ENCODE measurements at regions not wholly inside any gene's neighbourhood (a gene's known extent, or its start where the extent isn't known, plus 50 kb on each side); places are given as distances from the start of the nearest gene placed in this dataset.

DNA sequence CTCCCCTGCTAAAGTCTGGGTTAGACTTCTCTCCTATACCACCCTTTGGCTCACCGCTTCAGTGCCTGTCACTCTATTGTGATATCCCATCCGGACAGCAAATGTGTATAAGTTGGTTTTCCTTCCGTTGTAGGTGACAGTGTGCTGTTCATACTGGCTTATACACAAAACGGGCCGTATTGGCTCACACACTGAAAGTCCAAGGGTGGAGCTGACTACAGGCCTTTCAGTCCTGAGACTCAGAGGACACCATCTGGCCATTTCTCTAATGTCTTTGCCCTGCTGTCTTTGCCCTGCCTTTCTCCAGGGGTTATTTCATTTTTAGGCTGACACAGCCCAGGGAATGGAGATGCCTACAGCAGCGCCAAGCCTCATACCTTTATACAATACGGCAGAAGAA is 90.7 kb downstream of the URB2 start:
- intact Hi-C loops (cut with DNase I): no loop called here
- H3K36me3 ChIP-seq (replicated peaks in 1 of 2): no peaks in the 10 kb centered on the region
- H3K27ac ChIP-seq: no peak overlapping the region
- 87 to 95% (median 93%) methylated on average over 7 of the region's 7 CpGs for WGBS, 4 donors
- H3K4me3 ChIP-seq: no peak overlapping the region
- no peak for DNase-seq
- no peaks in the 10 kb centered on the region for H3K9me3 ChIP-seq (replicated peaks in 1 of 3)
- H3K27me3 ChIP-seq: no peaks in the 10 kb centered on the region
- TF ChIP-seq POLR2A (IDR thresholded peaks at IDR 0.05): no peak
- TF ChIP-seq, protein P1, sequence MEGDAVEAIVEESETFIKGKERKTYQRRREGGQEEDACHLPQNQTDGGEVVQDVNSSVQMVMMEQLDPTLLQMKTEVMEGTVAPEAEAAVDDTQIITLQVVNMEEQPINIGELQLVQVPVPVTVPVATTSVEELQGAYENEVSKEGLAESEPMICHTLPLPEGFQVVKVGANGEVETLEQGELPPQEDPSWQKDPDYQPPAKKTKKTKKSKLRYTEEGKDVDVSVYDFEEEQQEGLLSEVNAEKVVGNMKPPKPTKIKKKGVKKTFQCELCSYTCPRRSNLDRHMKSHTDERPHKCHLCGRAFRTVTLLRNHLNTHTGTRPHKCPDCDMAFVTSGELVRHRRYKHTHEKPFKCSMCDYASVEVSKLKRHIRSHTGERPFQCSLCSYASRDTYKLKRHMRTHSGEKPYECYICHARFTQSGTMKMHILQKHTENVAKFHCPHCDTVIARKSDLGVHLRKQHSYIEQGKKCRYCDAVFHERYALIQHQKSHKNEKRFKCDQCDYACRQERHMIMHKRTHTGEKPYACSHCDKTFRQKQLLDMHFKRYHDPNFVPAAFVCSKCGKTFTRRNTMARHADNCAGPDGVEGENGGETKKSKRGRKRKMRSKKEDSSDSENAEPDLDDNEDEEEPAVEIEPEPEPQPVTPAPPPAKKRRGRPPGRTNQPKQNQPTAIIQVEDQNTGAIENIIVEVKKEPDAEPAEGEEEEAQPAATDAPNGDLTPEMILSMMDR (IDR thresholded peaks at IDR 0.05): no peak
- H3K4me1 ChIP-seq (replicated peaks in 1 of 2): no peaks in the 10 kb centered on the region

DNA sequence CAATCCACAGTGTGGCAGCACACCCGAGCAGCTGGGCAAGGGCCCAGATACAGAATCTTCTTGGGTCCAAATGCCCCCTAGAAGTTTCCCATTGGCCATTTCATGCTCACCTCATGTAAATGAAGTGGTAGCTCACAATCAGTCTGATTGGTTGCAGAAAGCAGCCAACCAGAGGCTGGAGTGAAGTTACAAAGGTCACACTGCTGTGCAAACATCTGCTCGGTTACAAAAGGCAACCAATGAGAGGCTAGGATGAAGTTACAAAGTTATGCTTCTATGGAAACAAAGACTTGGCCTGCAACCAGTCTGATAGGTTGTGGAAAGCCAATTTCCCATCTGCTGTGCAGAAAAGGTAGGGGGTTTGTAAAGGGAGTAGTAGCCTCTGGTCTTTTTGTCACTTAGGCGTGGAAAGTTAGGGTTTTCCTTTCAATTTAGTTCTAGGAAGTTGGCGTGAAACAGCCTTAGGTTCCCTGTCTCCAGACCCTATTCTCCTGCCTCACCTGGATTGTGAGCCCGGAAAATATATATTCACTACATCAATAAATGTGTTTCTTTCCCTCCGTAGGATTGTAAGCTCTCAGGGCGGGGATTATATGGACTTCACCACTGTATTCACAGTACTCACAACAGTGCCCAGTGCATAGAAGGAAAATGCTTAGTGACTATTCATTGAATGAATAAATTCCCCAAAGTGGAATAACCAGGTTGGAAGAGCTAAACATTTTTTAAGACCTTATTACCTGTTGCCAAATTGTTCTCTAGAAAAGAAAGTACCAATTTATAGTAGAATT is 91.9 kb downstream of the URB2 start:
- no peak overlapping the region for H3K27ac ChIP-seq
- DNase-seq: no peak
- H3K36me3 ChIP-seq (replicated peaks in 1 of 2): no peaks in the 10 kb centered on the region
- H3K4me3 ChIP-seq: no peak overlapping the region
- H3K9me3 ChIP-seq (replicated peaks in 1 of 3): no peaks in the 10 kb centered on the region
- TF ChIP-seq POLR2A (IDR thresholded peaks at IDR 0.05): no peak
- TF ChIP-seq, protein P1 (IDR thresholded peaks at IDR 0.05): no peak
- H3K27me3 ChIP-seq: no peaks in the 10 kb centered on the region
- no peaks in the 10 kb centered on the region for H3K4me1 ChIP-seq (replicated peaks in 1 of 2)
- intact Hi-C loops (cut with DNase I): no loop called here
- 86 to 90% (median 89%) methylated on average over 7 of the region's 7 CpGs for whole genome bisulfite sequencing, 4 donors

DNA sequence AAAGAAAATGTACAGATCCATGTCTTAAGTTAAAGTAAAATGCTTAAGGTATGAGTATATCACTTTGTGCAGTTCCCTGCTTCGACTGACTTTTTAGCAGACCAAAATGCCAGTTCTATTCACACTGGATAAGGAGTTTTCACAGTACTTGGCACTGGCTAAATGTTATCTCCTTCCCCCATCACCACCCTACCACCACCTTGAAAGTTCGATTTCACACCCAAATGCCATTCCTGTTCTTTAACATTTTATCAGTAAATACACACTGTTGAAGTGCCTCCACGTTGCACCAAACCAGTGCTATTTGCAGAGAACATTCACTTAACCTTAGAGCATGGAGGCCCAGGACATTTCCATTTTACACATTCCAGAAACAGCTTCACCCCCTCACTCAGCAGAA is 100.0 kb downstream of the URB2 start:
- no peak for TF ChIP-seq POLR2A (IDR thresholded peaks at IDR 0.05)
- TF ChIP-seq, protein P1 (IDR thresholded peaks at IDR 0.05): no peak
- Histone ChIP-seq H3K36me3 (replicated peaks in 1 of 2) (no peaks in the 10 kb centered on the region), H3K9me3 (replicated peaks in 1 of 3) (no peaks in the 10 kb centered on the region), H3K27me3 (no peaks in the 10 kb centered on the region), H3K4me3 (no peak overlapping the region), H3K27ac (no peak overlapping the region), H3K4me1 (replicated peaks in 1 of 2) (no peaks in the 10 kb centered on the region)
- intact Hi-C loops (cut with DNase I): no loop called here
- WGBS, 4 donors: 61 to 71% (median 63%) methylated on average over 3 of the region's 3 CpGs
- DNase-seq: no peak

DNA sequence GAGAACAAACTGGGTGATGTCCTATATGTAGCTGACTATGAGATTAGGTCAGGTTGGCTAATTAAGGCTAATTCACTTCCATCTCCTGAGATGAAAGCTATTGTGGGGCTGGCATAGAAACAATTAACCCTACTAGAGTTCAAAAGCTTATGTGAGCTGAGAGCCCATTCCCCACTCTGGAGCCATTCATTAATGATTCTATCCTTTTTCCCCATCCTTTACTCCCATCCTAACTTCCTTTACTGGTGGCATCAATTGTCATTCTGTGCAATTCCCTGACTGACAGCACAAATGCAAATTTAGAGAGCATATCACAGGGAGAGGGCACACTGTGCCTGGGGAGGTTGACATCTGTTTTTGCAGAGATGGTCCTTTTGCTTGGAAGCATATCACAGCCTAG is 103.9 kb downstream of the URB2 start:
- DNase-seq: no peak
- Histone ChIP-seq H3K4me3 (no peak overlapping the region), H3K36me3 (replicated peaks in 1 of 2) (no peaks in the 10 kb centered on the region), H3K27ac (no peak overlapping the region), H3K9me3 (replicated peaks in 1 of 3) (no peaks in the 10 kb centered on the region), H3K27me3 (no peaks in the 10 kb centered on the region), H3K4me1 (replicated peaks in 1 of 2) (no peaks in the 10 kb centered on the region)
- TF ChIP-seq, protein P1 (IDR thresholded peaks at IDR 0.05): no peak
- no peak for TF ChIP-seq POLR2A (IDR thresholded peaks at IDR 0.05)
- intact Hi-C loops (cut with DNase I): no loop called here
